ENCODE measurements at regions not wholly inside any gene's neighbourhood (a gene's known extent, or its start where the extent isn't known, plus 50 kb on each side); places are given as distances from the start of the nearest gene placed in this dataset.

DNA sequence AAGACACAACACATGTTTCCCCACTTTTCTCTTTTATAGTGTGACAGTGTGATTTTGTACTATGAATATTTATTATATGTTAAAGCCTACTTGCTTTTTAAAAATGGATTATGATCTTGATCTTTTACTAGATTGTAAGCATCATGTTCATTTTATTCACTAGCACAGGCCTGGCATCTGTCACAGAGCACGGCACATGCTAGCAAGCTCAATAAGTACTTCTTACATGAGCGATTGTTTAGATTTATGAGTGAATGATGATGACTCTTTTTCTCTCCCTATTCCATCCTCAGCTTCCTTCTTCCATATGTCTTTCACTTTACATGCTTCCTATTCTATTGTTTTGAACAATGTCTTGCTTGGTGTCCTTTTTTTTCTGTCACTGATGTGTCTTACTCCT lies 1454.1 kb downstream of the MRPL39 start:
- POLR2A ChIA-PET (ENCODE audit: partially characterized antibody) = no interaction called here
- H3K23me2 ChIP-seq (ENCODE audit: low read depth, low read length) = no peaks in the 10 kb centered on the region
- WGBS, 2 experiments (ENCODE audit: extremely low coverage in 1 of 2, insufficient coverage in 1 of 2, insufficient read length in 1 of 2, insufficient replicate concordance in 2 of 2, low coverage in 1 of 2, low lambda C conversion rate in 2 of 2, missing lambda C conversion rate in 1 of 2) = 92% methylated on average over 2 of the region's 2 CpGs; no CpG with 5 or more reads in 1 of the 2 experiments

More for the DNA sequence above, 1454.1 kb downstream of the MRPL39 start:
- Histone ChIP-seq H2BK120ac (replicated peaks; ENCODE audit: low read depth, low read length) (no peak overlapping the region), H3K27ac (ENCODE audit: low read depth, low read length) (no peak overlapping the region), H2AK5ac (ENCODE audit: low read depth, low read length) (no peak overlapping the region), H3K4me2 (ENCODE audit: insufficient read depth in 1 of 2, low read depth in 2 of 2, low read length in 2 of 2) (no peak overlapping the region), H3K18ac (ENCODE audit: extremely low read depth, low read length) (no peak overlapping the region), H3K9me3 (ENCODE audit: insufficient read depth in 2 of 2, low read depth in 1 of 2, low read length in 1 of 2) (peaks cover 0 to 11% of the 10 kb centered on the region in 2 experiments; a peak in 1 of 4 replicates), H4K20me1 (replicated peaks in 1 of 2; ENCODE audit: control insufficient read depth in 1 of 2, insufficient read depth in 2 of 2, low read length in 2 of 2) (no peaks in the 10 kb centered on the region), H3K56ac (replicated peaks; ENCODE audit: insufficient read length, low read depth, low read length) (no peak overlapping the region), H2BK5ac (ENCODE audit: low read depth, low read length) (no peak overlapping the region), H2BK12ac (ENCODE audit: low read depth, low read length) (no peak overlapping the region), H2AFZ (ENCODE audit: low read length) (no peak overlapping the region), H3K4me3 (ENCODE audit: extremely low read depth in 1 of 4, insufficient read depth in 2 of 4, low read depth in 3 of 4, low read length in 4 of 4) (no peak overlapping the region), H3K36me3 (ENCODE audit: control insufficient read depth in 2 of 4, insufficient read depth in 4 of 4, low read length in 3 of 4) (no peaks in the 10 kb centered on the region), H3K79me1 (ENCODE audit: low read depth, low read length) (no peaks in the 10 kb centered on the region), H4K91ac (replicated peaks; ENCODE audit: insufficient read length, low read length) (no peak overlapping the region), H3K14ac (ENCODE audit: insufficient read length) (no peak overlapping the region), H3K23ac (ENCODE audit: insufficient read length) (no peak overlapping the region), H3K9ac (replicated peaks in 1 of 4; ENCODE audit: extremely low read depth in 1 of 4, low read depth in 3 of 4, low read length in 3 of 4) (no peak overlapping the region), H2BK20ac (ENCODE audit: low read length) (no peak overlapping the region), H4K5ac (ENCODE audit: insufficient read length, low read depth, low read length) (no peak overlapping the region), H3K4ac (replicated peaks; ENCODE audit: insufficient read length, low read depth, low read length) (no peak overlapping the region), H2BK15ac (ENCODE audit: low read length) (no peak overlapping the region), H4K8ac (ENCODE audit: extremely low read depth, insufficient read depth, low read length) (no peak overlapping the region), H3K79me2 (ENCODE audit: control insufficient read depth in 1 of 2, insufficient read depth in 2 of 2, low read length in 2 of 2) (no peaks in the 10 kb centered on the region), H3K27me3 (replicated peaks in 1 of 4; ENCODE audit: control insufficient read depth in 3 of 4, extremely low read depth in 1 of 4, insufficient read depth in 3 of 4, low read length in 3 of 4) (no peaks in the 10 kb centered on the region), H3K4me1 (replicated peaks in 1 of 4; ENCODE audit: control insufficient read depth in 3 of 4, insufficient read depth in 4 of 4, low read length in 3 of 4) (no peaks in the 10 kb centered on the region)
- DNase-seq (ENCODE audit: low read depth in 1 of 2, low spot score in 2 of 2) (no peak), FAIRE-seq (no peak)
- TF ChIP-seq SIX5 (IDR thresholded peaks at IDR 0.05; ENCODE audit: low read depth, low read length) = no peak
- TF ChIP-seq BACH1 (IDR thresholded peaks at IDR 0.05; ENCODE audit: low read length) = no peak
- no peak for TF ChIP-seq TAF7 (optimal IDR thresholded peaks at IDR 0.05; ENCODE audit: borderline replicate concordance, low read depth, low read length)
- TF ChIP-seq PHF8 (conservative IDR thresholded peaks at IDR 0.05; ENCODE audit: low read depth, low read length) = no peak
- TF ChIP-seq SRF (IDR thresholded peaks at IDR 0.05; ENCODE audit: low read depth, low read length) = no peak
- TF ChIP-seq TEAD4 (IDR thresholded peaks at IDR 0.05; ENCODE audit: low read depth, low read length) = no peak
- TF ChIP-seq POLR2AphosphoS5 (IDR thresholded peaks at IDR 0.05; ENCODE audit: low read depth, low read length) = no peak
- TF ChIP-seq CHD2 (IDR thresholded peaks at IDR 0.05; ENCODE audit: low read length) = no peak
- TF ChIP-seq CTBP2 (IDR thresholded peaks at IDR 0.05; ENCODE audit: borderline replicate concordance, insufficient read depth, insufficient read length, low read length) = no peak
- no peak for TF ChIP-seq RNF2 (IDR thresholded peaks at IDR 0.05; ENCODE audit: borderline replicate concordance, low read depth, low read length, missing control alignments, poor library complexity, severe bottlenecking)
- no peak for TF ChIP-seq KDM1A (IDR thresholded peaks at IDR 0.05; ENCODE audit: borderline replicate concordance, low read length)
- TF ChIP-seq JUN (IDR thresholded peaks at IDR 0.05; ENCODE audit: low read depth, low read length) = no peak
- CTCF ChIA-PET (ENCODE audit: partially characterized antibody) = no interaction called here
